A549 (cell line): ENCODE measurements at regions not wholly inside any gene's neighbourhood (a gene's known extent, or its start where the extent isn't known, plus 50 kb on each side); places are given as distances from the start of the nearest gene placed in this dataset.

Experiments used
- CTCF ChIP-seq: fragments of >200 bp; sonication (Bioruptor Twin); formaldehyde crosslinking; IDR thresholded peaks from 3 replicates; pipeline ENCODE4 v1.5.1; 2016
- EP300 ChIP-seq, 2 experiments: fragments of >200 bp; sonication (Bioruptor Twin); formaldehyde crosslinking; IDR thresholded peaks; 2 replicates in 1 of 2; 3 replicates in 1 of 2; pipeline ENCODE4 v1.6.1; 2016 to 2017

- no peak for TF ChIP-seq CTCF
- TF ChIP-seq EP300 (IDR thresholded peaks at IDR 0.05): no peak
Measured at GRCh38 chr3:187520027-187520945, 149.9 kb downstream of the SST start.
